ENCODE measurements at regions not wholly inside any gene's neighbourhood (a gene's known extent, or its start where the extent isn't known, plus 50 kb on each side); places are given as distances from the start of the nearest gene placed in this dataset.

- dilution Hi-C loops (cut with MboI; ENCODE audit: extremely low pct_ligation_motif_present, low sequenced_read_pairs) = no loop called here
- no peaks in the 10 kb centered on the region for H3K9me1 ChIP-seq (ENCODE audit: control insufficient read depth, extremely low read depth, insufficient read depth, low read length)
- no peak for DNase-seq (ENCODE audit: low read depth, low spot score)
- no peak overlapping the region for H2AFZ ChIP-seq (ENCODE audit: control insufficient read depth, low read length)
- H4K20me1 ChIP-seq (ENCODE audit: control insufficient read depth, extremely low read depth, insufficient read depth, low read length) = no peaks in the 10 kb centered on the region
- H3K79me2 ChIP-seq (ENCODE audit: control insufficient read depth, insufficient read depth, low read length) = no peaks in the 10 kb centered on the region
- H3K4me3 ChIP-seq (ENCODE audit: control insufficient read depth in 2 of 3, extremely low read depth in 1 of 3, insufficient read depth in 2 of 3, low read depth in 1 of 3, low read length in 3 of 3) = no peak overlapping the region
- no peaks in the 10 kb centered on the region for H3K9me3 ChIP-seq (ENCODE audit: control insufficient read depth, low read depth, low read length)
- H3K4me2 ChIP-seq (ENCODE audit: control insufficient read depth, extremely low read depth, insufficient read depth, low read depth, low read length) = no peak overlapping the region
- H3K27me3 ChIP-seq (ENCODE audit: control insufficient read depth, extremely low read depth, insufficient read depth, low read length) = no peaks in the 10 kb centered on the region
- no peaks in the 10 kb centered on the region for H3K36me3 ChIP-seq (ENCODE audit: control insufficient read depth in 2 of 2, extremely low read depth in 1 of 2, insufficient read depth in 2 of 2, low read length in 2 of 2)
- no peak overlapping the region for H3K9ac ChIP-seq (ENCODE audit: control insufficient read depth, extremely low read depth, insufficient read depth, low read length)
- no peak for FAIRE-seq
- no peak overlapping the region for H3K27ac ChIP-seq (ENCODE audit: control insufficient read depth, insufficient read depth, low read length)
- no peaks in the 10 kb centered on the region for H3K4me1 ChIP-seq (ENCODE audit: control insufficient read depth, extremely low read depth, insufficient read depth, low read length)
- no peak for TF ChIP-seq EZH2 (IDR thresholded peaks at IDR 0.05; ENCODE audit: low read length)
- TF ChIP-seq CTCF (optimal IDR thresholded peaks at IDR 0.05 in 1 of 3, IDR thresholded peaks at IDR 0.05 in 1 of 3, conservative IDR thresholded peaks at IDR 0.05 in 1 of 3; ENCODE audit: extremely low read depth in 1 of 3, insufficient read depth in 2 of 3, low read length in 3 of 3) = no peak
These were observed 542.9 kb downstream of the PRELID2 start for GRCh38 chr5:145292278-145292677.

GRCh38 chr5:145283141-145283810, 551.9 kb downstream of the PRELID2 start:
- Histone ChIP-seq H3K4me3 (ENCODE audit: control insufficient read depth in 2 of 3, extremely low read depth in 1 of 3, insufficient read depth in 2 of 3, low read depth in 1 of 3, low read length in 3 of 3) (no peak overlapping the region), H3K36me3 (ENCODE audit: control insufficient read depth in 2 of 2, extremely low read depth in 1 of 2, insufficient read depth in 2 of 2, low read length in 2 of 2) (no peaks in the 10 kb centered on the region), H3K79me2 (ENCODE audit: control insufficient read depth, insufficient read depth, low read length) (no peaks in the 10 kb centered on the region), H3K9ac (ENCODE audit: control insufficient read depth, extremely low read depth, insufficient read depth, low read length) (no peak overlapping the region), H3K4me2 (ENCODE audit: control insufficient read depth, extremely low read depth, insufficient read depth, low read depth, low read length) (no peak overlapping the region), H3K27me3 (ENCODE audit: control insufficient read depth, extremely low read depth, insufficient read depth, low read length) (no peaks in the 10 kb centered on the region), H3K27ac (ENCODE audit: control insufficient read depth, insufficient read depth, low read length) (no peak overlapping the region), H3K9me1 (ENCODE audit: control insufficient read depth, extremely low read depth, insufficient read depth, low read length) (no peaks in the 10 kb centered on the region), H3K4me1 (ENCODE audit: control insufficient read depth, extremely low read depth, insufficient read depth, low read length) (no peaks in the 10 kb centered on the region), H2AFZ (ENCODE audit: control insufficient read depth, low read length) (no peak overlapping the region), H3K9me3 (ENCODE audit: control insufficient read depth, low read depth, low read length) (no peaks in the 10 kb centered on the region), H4K20me1 (ENCODE audit: control insufficient read depth, extremely low read depth, insufficient read depth, low read length) (no peaks in the 10 kb centered on the region)
- FAIRE-seq (no peak), DNase-seq (ENCODE audit: low read depth, low spot score) (no peak)
- TF ChIP-seq EZH2 (IDR thresholded peaks at IDR 0.05; ENCODE audit: low read length) = no peak
- TF ChIP-seq CTCF (optimal IDR thresholded peaks at IDR 0.05 in 1 of 3, IDR thresholded peaks at IDR 0.05 in 1 of 3, conservative IDR thresholded peaks at IDR 0.05 in 1 of 3; ENCODE audit: extremely low read depth in 1 of 3, insufficient read depth in 2 of 3, low read length in 3 of 3) = no peak
- dilution Hi-C loops (cut with MboI; ENCODE audit: extremely low pct_ligation_motif_present, low sequenced_read_pairs) = no loop called here

Data from keratinocyte (primary cell).